Fibroblast of lung (primary cell): ENCODE measurements at regions not wholly inside any gene's neighbourhood (a gene's known extent, or its start where the extent isn't known, plus 50 kb on each side); places are given as distances from the start of the nearest gene placed in this dataset.

Experiments used
- EZH2 ChIP-seq: IDR thresholded peaks from 2 replicates; pipeline ENCODE4 v1.5.1; 2012; ENCODE audit warnings: low read length, control low read depth, mild to moderate bottlenecking; ENCODE audit errors: missing control alignments
- TF ChIP-seq, protein P1 (sequence below), 2 donors: IDR thresholded peaks in 1 of 2; conservative IDR thresholded peaks in 1 of 2; 1 replicate in 1 of 2; 2 replicates in 1 of 2; pipeline ENCODE4 v1.5.1; 2011 to 2012; ENCODE audit warnings: low read length in 2 of 2, control low read depth in 1 of 2, inconsistent platforms in 1 of 2, low read depth in 1 of 2, mild to moderate bottlenecking in 1 of 2

DNA sequence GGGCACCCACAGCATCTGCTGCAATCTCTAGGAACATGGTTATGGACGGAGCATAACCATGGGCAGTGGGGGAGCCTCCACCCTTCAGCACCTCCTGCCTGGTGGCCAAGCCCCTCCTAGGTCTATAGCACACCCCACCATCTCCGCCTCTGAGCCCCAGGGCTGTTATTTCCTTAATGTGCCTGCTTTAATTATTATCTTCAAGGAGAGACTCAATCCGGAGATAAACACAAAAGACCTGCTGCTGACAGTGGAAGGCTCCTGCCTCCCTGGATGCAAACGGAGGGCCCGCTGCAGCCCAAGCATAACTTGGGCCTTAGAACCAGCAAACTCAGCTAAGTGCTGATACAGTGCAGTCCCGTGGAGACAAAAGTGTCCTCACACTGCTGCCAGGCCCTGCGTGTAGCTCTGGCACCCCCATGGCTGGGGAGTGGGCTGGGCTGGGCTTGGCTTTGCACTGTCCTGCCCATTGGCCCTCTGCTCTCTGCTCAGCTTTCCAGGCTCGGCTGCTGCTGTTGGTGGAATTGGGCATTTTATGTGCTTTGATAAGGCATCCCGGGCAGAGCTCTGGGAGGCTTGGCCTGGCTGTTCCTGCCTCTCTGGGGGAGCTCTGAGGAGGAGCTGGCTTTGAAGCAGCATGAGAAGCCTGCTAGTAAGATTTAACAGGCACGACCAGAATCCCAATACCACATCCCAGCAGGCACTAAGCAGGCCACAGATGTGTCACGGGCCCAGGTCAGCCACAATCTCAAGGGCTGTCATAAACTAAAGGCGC is 620.2 kb downstream of the PTPRU start:
- TF ChIP-seq, protein P1, sequence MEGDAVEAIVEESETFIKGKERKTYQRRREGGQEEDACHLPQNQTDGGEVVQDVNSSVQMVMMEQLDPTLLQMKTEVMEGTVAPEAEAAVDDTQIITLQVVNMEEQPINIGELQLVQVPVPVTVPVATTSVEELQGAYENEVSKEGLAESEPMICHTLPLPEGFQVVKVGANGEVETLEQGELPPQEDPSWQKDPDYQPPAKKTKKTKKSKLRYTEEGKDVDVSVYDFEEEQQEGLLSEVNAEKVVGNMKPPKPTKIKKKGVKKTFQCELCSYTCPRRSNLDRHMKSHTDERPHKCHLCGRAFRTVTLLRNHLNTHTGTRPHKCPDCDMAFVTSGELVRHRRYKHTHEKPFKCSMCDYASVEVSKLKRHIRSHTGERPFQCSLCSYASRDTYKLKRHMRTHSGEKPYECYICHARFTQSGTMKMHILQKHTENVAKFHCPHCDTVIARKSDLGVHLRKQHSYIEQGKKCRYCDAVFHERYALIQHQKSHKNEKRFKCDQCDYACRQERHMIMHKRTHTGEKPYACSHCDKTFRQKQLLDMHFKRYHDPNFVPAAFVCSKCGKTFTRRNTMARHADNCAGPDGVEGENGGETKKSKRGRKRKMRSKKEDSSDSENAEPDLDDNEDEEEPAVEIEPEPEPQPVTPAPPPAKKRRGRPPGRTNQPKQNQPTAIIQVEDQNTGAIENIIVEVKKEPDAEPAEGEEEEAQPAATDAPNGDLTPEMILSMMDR (conservative IDR thresholded peaks at IDR 0.05 in 1 of 2, IDR thresholded peaks at IDR 0.05 in 1 of 2; ENCODE audit: low read depth in 1 of 2, low read length in 2 of 2) = no peak
- TF ChIP-seq EZH2 = no peak
